ENCODE measurements at regions not wholly inside any gene's neighbourhood (a gene's known extent, or its start where the extent isn't known, plus 50 kb on each side); places are given as distances from the start of the nearest gene placed in this dataset.

DNA sequence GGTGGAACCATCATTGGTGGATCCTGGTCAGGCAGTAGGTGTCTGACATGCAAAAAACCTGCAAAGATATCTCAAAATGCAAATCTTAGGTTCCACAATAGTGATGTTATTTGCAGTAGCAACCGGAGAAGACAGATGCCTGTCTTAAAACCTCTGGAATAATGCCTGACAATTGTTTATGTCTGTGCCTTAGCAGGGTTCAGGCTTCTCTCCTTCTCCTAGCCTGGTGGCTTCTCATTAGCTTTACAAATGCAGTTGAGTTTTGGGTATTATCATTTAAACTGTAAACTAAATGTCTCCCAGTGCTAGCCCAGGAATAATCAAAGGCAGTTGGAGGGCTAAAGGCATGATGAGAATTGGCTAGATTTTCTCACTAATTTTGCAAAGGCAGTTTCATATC, 146.3 kb upstream of the NRG3 start:
- TF ChIP-seq, protein P1, sequence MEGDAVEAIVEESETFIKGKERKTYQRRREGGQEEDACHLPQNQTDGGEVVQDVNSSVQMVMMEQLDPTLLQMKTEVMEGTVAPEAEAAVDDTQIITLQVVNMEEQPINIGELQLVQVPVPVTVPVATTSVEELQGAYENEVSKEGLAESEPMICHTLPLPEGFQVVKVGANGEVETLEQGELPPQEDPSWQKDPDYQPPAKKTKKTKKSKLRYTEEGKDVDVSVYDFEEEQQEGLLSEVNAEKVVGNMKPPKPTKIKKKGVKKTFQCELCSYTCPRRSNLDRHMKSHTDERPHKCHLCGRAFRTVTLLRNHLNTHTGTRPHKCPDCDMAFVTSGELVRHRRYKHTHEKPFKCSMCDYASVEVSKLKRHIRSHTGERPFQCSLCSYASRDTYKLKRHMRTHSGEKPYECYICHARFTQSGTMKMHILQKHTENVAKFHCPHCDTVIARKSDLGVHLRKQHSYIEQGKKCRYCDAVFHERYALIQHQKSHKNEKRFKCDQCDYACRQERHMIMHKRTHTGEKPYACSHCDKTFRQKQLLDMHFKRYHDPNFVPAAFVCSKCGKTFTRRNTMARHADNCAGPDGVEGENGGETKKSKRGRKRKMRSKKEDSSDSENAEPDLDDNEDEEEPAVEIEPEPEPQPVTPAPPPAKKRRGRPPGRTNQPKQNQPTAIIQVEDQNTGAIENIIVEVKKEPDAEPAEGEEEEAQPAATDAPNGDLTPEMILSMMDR (IDR thresholded peaks at IDR 0.05): no peak
- TF ChIP-seq POLR2AphosphoS5 (IDR thresholded peaks at IDR 0.05; ENCODE audit: low read depth, low read length) (no peak), SIN3A (IDR thresholded peaks at IDR 0.05; ENCODE audit: borderline replicate concordance, insufficient read depth, low read depth, low read length) (no peak), TCF7L2 (IDR thresholded peaks at IDR 0.05; ENCODE audit: low read depth, low read length) (no peak)
- TF ChIP-seq, protein P2, sequence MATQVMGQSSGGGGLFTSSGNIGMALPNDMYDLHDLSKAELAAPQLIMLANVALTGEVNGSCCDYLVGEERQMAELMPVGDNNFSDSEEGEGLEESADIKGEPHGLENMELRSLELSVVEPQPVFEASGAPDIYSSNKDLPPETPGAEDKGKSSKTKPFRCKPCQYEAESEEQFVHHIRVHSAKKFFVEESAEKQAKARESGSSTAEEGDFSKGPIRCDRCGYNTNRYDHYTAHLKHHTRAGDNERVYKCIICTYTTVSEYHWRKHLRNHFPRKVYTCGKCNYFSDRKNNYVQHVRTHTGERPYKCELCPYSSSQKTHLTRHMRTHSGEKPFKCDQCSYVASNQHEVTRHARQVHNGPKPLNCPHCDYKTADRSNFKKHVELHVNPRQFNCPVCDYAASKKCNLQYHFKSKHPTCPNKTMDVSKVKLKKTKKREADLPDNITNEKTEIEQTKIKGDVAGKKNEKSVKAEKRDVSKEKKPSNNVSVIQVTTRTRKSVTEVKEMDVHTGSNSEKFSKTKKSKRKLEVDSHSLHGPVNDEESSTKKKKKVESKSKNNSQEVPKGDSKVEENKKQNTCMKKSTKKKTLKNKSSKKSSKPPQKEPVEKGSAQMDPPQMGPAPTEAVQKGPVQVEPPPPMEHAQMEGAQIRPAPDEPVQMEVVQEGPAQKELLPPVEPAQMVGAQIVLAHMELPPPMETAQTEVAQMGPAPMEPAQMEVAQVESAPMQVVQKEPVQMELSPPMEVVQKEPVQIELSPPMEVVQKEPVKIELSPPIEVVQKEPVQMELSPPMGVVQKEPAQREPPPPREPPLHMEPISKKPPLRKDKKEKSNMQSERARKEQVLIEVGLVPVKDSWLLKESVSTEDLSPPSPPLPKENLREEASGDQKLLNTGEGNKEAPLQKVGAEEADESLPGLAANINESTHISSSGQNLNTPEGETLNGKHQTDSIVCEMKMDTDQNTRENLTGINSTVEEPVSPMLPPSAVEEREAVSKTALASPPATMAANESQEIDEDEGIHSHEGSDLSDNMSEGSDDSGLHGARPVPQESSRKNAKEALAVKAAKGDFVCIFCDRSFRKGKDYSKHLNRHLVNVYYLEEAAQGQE (IDR thresholded peaks at IDR 0.05; ENCODE audit: insufficient read depth in 1 of 2, low read depth in 2 of 2, low read length in 1 of 2): no peak

All from Panc1 (cell line).